Endodermal cell (in vitro differentiated cells): ENCODE measurements at regions not wholly inside any gene's neighbourhood (a gene's known extent, or its start where the extent isn't known, plus 50 kb on each side); places are given as distances from the start of the nearest gene placed in this dataset.

ENCODE experiments used
- DNase-seq: peaks from one replicate; pipeline ENCODE4 v3.0.0-alpha.2; 2017
- H3K27ac ChIP-seq: 2 replicates; pipeline ENCODE4 v1.5.1; 2013; ENCODE audit warnings: mild to moderate bottlenecking, low read depth, low read length, moderate library complexity
- H3K27me3 ChIP-seq: 2 replicates; pipeline ENCODE4 v1.6.1; 2013; ENCODE audit warnings: mild to moderate bottlenecking, low read length, moderate library complexity; ENCODE audit not compliant: insufficient read depth, control insufficient read depth, poor library complexity, severe bottlenecking
- H3K36me3 ChIP-seq: 2 replicates; pipeline ENCODE4 v1.7.0; 2013; ENCODE audit warnings: mild to moderate bottlenecking, low read length, moderate library complexity; ENCODE audit not compliant: control insufficient read depth, insufficient read depth
- H3K4me1 ChIP-seq: one replicate; pipeline ENCODE4 v1.7.0; 2013; ENCODE audit warnings: low read length; ENCODE audit not compliant: control insufficient read depth, insufficient read depth
- H3K4me3 ChIP-seq: 2 replicates; pipeline ENCODE4 v1.5.1; 2013; ENCODE audit warnings: mild to moderate bottlenecking, low read length, moderate library complexity
- H3K9ac ChIP-seq: 2 replicates; pipeline ENCODE4 v1.6.1; 2013; ENCODE audit warnings: mild to moderate bottlenecking, low read length, moderate library complexity; ENCODE audit not compliant: poor library complexity, severe bottlenecking; ENCODE audit errors: extremely low read depth
- H3K9me3 ChIP-seq: 2 replicates; pipeline ENCODE4 v1.6.1; 2013; ENCODE audit warnings: mild to moderate bottlenecking, low read length, moderate library complexity; ENCODE audit not compliant: control insufficient read depth
- H3K27ac Mint-ChIP-seq: 2 replicates; pipeline ENCODE4 v1.8.0; 2020; ENCODE audit warnings: mixed read lengths
- H3K27me3 Mint-ChIP-seq: 2 replicates; pipeline ENCODE4 v1.8.0; 2021; ENCODE audit warnings: mild to moderate bottlenecking, mixed read lengths; ENCODE audit not compliant: insufficient read depth
- H3K36me3 Mint-ChIP-seq: 2 replicates; pipeline ENCODE4 v1.8.0; 2020; ENCODE audit warnings: low read depth, mixed read lengths
- H3K4me1 Mint-ChIP-seq: 2 replicates; pipeline ENCODE4 v1.8.0; 2020; ENCODE audit warnings: mixed read lengths
- H3K4me3 Mint-ChIP-seq: 2 replicates; pipeline ENCODE4 v1.8.0; 2020; ENCODE audit warnings: mild to moderate bottlenecking, moderate library complexity, mixed read lengths
- H3K9me3 Mint-ChIP-seq: 2 replicates; pipeline ENCODE4 v1.8.0; 2020; ENCODE audit warnings: mild to moderate bottlenecking, mixed read lengths
- WGBS, 2 experiments: methylation state at CpG; one replicate each; pipeline versions ENCODE4 v1.1.5 to v1.1.7; 2013; ENCODE audit warnings: missing lambda C conversion rate in 2 of 2, mixed read lengths in 1 of 2; ENCODE audit not compliant: insufficient coverage in 1 of 2, insufficient read length in 1 of 2; 5-methylcytosine and 5-hydroxymethylcytosine counted together
- TF ChIP-seq, protein P1 (sequence below): fragments of 200-600 bp; sonication (generic); conservative IDR thresholded peaks from 2 replicates; pipeline ENCODE4 v1.5.0; 2021; ENCODE audit warnings: antibody characterized with exemption, mild to moderate bottlenecking

DNA sequence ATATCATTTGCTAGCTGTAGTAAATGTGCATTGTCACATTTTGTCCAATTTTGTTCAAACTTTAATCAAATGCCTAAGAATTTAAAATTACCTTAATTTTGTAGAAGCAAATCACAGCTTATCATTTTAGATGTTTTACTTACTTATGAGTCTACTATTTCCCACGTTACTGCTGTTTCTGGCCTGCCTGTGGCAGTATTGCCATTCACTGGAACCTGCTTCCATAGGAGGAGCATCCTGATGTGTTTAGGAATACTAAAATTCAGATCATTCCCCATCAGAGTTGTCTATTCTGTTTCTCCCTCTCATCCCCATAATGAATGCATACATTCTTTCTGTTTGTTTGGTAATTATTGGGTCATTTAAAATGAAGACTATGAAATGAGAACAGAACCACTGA lies 119.5 kb upstream of the SNRPN start:
- no peaks in the 10 kb centered on the region for H3K4me1 Mint-ChIP-seq
- 56 to 57% methylated on average over 1 of the region's 1 CpG for WGBS, 2 experiments

DNA sequence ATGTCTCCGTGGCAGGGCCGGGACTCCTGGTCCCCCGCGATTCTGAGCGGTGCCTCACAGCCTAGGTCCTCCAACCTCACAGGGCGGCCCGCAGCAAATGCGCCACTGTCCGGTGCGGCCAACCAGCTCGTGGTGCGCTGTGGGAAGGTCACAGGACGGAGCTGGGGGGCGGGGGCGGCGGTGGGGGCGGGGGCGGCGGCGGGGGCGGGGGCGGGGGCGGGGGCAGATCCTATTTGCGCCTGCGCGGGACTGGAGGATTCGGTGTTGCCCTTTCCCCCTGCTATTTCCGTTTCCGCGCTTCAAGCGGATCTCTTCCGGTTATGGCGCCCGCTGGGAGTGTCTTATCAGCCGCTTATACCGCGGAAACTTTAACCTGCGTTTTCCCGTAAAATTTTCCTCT lies 106.7 kb upstream of the SNRPN start:
- peak overlapping the region; percentile 54 for H3K9ac ChIP-seq
- H3K36me3 Mint-ChIP-seq = no peaks in the 10 kb centered on the region
- peak overlapping the region; percentile 95 for H3K27ac Mint-ChIP-seq
- H3K4me3 ChIP-seq = peak overlapping the region; percentile 84
- no peaks in the 10 kb centered on the region for H3K27me3 Mint-ChIP-seq
- peaks cover 2% of the 10 kb centered on the region for H3K4me1 Mint-ChIP-seq
- peaks cover 36% of the 10 kb centered on the region for H3K9me3 Mint-ChIP-seq
- H3K27me3 ChIP-seq = no peaks in the 10 kb centered on the region
- TF ChIP-seq, protein P1, sequence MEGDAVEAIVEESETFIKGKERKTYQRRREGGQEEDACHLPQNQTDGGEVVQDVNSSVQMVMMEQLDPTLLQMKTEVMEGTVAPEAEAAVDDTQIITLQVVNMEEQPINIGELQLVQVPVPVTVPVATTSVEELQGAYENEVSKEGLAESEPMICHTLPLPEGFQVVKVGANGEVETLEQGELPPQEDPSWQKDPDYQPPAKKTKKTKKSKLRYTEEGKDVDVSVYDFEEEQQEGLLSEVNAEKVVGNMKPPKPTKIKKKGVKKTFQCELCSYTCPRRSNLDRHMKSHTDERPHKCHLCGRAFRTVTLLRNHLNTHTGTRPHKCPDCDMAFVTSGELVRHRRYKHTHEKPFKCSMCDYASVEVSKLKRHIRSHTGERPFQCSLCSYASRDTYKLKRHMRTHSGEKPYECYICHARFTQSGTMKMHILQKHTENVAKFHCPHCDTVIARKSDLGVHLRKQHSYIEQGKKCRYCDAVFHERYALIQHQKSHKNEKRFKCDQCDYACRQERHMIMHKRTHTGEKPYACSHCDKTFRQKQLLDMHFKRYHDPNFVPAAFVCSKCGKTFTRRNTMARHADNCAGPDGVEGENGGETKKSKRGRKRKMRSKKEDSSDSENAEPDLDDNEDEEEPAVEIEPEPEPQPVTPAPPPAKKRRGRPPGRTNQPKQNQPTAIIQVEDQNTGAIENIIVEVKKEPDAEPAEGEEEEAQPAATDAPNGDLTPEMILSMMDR = no peak
- DNase-seq = peak; percentile 84
- 45 to 55% methylated on average over 13 to 39 of the region's 39 CpGs for WGBS, 2 experiments
- no peaks in the 10 kb centered on the region for H3K36me3 ChIP-seq
- peak overlapping the region; percentile 60 for H3K4me3 Mint-ChIP-seq
- H3K27ac ChIP-seq = peak overlapping the region; percentile 70
- H3K9me3 ChIP-seq = peaks cover 9% of the 10 kb centered on the region
- no peaks in the 10 kb centered on the region for H3K4me1 ChIP-seq

More for the DNA sequence above, 119.5 kb upstream of the SNRPN start:
- H3K4me1 ChIP-seq = no peaks in the 10 kb centered on the region
- H3K27me3 Mint-ChIP-seq = no peaks in the 10 kb centered on the region
- no peak overlapping the region for H3K4me3 ChIP-seq
- no peak overlapping the region for H3K9ac ChIP-seq
- no peaks in the 10 kb centered on the region for H3K27me3 ChIP-seq
- peaks cover 3% of the 10 kb centered on the region for H3K36me3 ChIP-seq
- H3K9me3 Mint-ChIP-seq = peaks cover 48% of the 10 kb centered on the region
- H3K4me3 Mint-ChIP-seq = no peak overlapping the region
- peaks cover 2% of the 10 kb centered on the region for H3K36me3 Mint-ChIP-seq
- H3K9me3 ChIP-seq = peaks cover 47% of the 10 kb centered on the region
- TF ChIP-seq, protein P1 = peak; percentile 40
- H3K27ac ChIP-seq = no peak overlapping the region
- H3K27ac Mint-ChIP-seq = no peak overlapping the region
- no peak for DNase-seq

DNA sequence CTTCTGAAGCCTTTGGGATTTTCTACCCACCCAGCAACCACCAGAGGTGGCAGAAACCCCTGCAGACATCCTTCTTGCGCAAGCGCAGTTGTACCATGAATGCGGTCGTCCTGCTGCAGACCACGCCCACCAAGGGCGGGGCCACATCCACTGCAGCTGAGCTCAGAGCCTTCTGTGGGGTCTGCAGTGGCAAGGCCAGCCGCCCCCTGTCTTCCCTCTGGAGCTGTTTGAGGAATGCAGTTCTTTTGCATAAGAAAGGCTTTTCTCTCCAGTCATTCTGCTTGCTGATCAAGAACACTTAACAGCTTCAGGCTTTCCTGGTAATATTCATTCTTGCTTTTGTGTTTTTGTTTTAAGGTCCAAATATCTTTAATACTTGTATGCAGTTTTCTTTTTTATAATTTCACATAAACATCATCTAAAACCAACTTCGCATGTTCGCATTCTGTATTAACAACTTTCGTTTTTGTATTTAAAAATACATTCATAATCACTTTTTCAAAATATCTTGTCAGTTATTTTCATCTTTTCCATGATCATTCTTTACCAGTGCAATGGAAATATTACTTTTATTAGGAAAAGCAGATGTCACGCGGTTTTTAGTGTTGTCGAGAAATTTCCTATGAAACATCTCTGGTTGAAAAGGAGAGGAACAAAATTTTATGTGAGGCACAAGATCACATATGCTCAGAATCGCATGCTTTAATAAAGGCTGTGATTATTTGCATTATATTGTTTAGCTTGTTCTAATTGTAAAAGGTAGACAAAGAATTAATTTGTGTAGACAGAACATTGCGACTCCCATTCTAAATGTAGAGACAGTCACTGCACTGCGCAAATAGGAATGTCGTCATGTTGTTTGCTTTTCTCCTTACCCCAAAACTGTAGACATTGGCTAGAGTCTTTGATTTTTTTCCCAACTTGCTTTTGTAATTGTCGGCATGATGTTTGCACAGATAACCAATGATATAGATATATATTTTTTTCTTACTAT lies 98.1 kb upstream of the SNRPN start:
- TF ChIP-seq, protein P1 = peak; percentile 52
- Histone ChIP-seq H3K4me3 (peak overlapping the region; percentile 83), H3K27me3 (no peaks in the 10 kb centered on the region), H3K4me1 (no peaks in the 10 kb centered on the region), H3K36me3 (no peaks in the 10 kb centered on the region), H3K27ac (peak overlapping the region; percentile 97), H3K9me3 (peaks cover 16% of the 10 kb centered on the region), H3K9ac (peak overlapping the region; percentile 94)
- peak overlapping the region; percentile 54 for H3K4me3 Mint-ChIP-seq
- H3K27ac Mint-ChIP-seq = peak overlapping the region; percentile 95
- DNase-seq = peak; percentile 96
- H3K4me1 Mint-ChIP-seq = peaks cover 17% of the 10 kb centered on the region
- H3K36me3 Mint-ChIP-seq = no peaks in the 10 kb centered on the region
- WGBS, 2 experiments = 46 to 56% methylated on average over 11 to 17 of the region's 18 CpGs
- no peaks in the 10 kb centered on the region for H3K27me3 Mint-ChIP-seq
- peaks cover 37% of the 10 kb centered on the region for H3K9me3 Mint-ChIP-seq
